Progenitor cell of endocrine pancreas (in vitro differentiated cells): ENCODE measurements at regions not wholly inside any gene's neighbourhood (a gene's known extent, or its start where the extent isn't known, plus 50 kb on each side); places are given as distances from the start of the nearest gene placed in this dataset.

Experiments
- DNase-seq: peaks from one replicate; pipeline ENCODE4 v3.0.0; 2021; ENCODE audit warnings: low spot score; ENCODE audit not compliant: unreplicated experiment
- H3K27ac Mint-ChIP-seq: 2 replicates; pipeline ENCODE4 v1.8.0; 2021; ENCODE audit warnings: mild to moderate bottlenecking, moderate library complexity, mixed read lengths
- H3K27me3 Mint-ChIP-seq: 2 replicates; pipeline ENCODE4 v1.8.0; 2021; ENCODE audit warnings: mixed read lengths
- H3K36me3 Mint-ChIP-seq: 2 replicates; pipeline ENCODE4 v1.8.0; 2022; ENCODE audit warnings: mixed read lengths; ENCODE audit not compliant: insufficient read depth
- H3K4me1 Mint-ChIP-seq: 2 replicates; pipeline ENCODE4 v1.8.0; 2021; ENCODE audit warnings: low read depth, mixed read lengths
- H3K4me3 Mint-ChIP-seq: 2 replicates; pipeline ENCODE4 v1.8.0; 2021; ENCODE audit warnings: low read depth, mild to moderate bottlenecking, moderate library complexity, mixed read lengths
- H3K9me3 Mint-ChIP-seq: 2 replicates; pipeline ENCODE4 v1.8.0; 2021; ENCODE audit warnings: low read depth, mixed read lengths
- CTCF ChIP-seq: fragments of 200-600 bp; sonication (generic); IDR thresholded peaks from one replicate; pipeline ENCODE4 v1.5.0; 2021; ENCODE audit warnings: antibody characterized with exemption, mild to moderate bottlenecking; ENCODE audit not compliant: unreplicated experiment

- Mint-ChIP-seq H3K4me1 (no peaks in the 10 kb centered on the region), H3K9me3 (peaks cover 12% of the 10 kb centered on the region), H3K36me3 (no peaks in the 10 kb centered on the region), H3K27ac (no peak overlapping the region), H3K4me3 (no peak overlapping the region), H3K27me3 (peaks cover 2% of the 10 kb centered on the region)
- no peak for TF ChIP-seq CTCF
- DNase-seq: no peak
These were observed 67.6 kb upstream of the GADL1 start for GRCh38 chr3:30962084-30962483.

DNA sequence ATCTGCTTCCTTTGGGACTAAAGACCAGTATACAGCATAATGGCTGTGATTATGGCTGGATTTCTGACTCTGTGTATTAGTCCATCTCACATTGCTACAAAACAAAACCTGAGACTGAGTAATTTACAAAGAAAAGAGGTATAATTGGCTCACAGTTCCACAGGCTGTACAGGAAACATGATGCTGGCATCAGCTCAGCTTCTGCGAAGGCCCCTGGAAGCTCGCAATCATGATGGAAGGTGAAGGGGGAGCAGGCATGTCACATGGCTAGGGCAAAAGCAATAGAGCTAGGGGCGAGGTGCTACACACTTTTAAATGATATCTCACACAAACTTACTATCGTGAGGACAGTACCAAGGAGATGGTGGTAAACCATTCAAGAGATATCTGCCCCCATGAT is 68.0 kb upstream of the GADL1 start:
- TF ChIP-seq CTCF: no peak
- H3K27me3 Mint-ChIP-seq: peaks cover 2% of the 10 kb centered on the region
- H3K27ac Mint-ChIP-seq: no peak overlapping the region
- no peaks in the 10 kb centered on the region for H3K36me3 Mint-ChIP-seq
- H3K4me1 Mint-ChIP-seq: no peaks in the 10 kb centered on the region
- H3K9me3 Mint-ChIP-seq: peaks cover 12% of the 10 kb centered on the region
- DNase-seq: no peak
- H3K4me3 Mint-ChIP-seq: no peak overlapping the region

GRCh38 chr3:30963223-30963722 is 68.8 kb upstream of the GADL1 start:
- no peak overlapping the region for H3K27ac Mint-ChIP-seq
- peaks cover 11% of the 10 kb centered on the region for H3K9me3 Mint-ChIP-seq
- DNase-seq: no peak
- TF ChIP-seq CTCF: no peak
- H3K36me3 Mint-ChIP-seq: no peaks in the 10 kb centered on the region
- H3K4me1 Mint-ChIP-seq: no peaks in the 10 kb centered on the region
- H3K27me3 Mint-ChIP-seq: peaks cover 2% of the 10 kb centered on the region
- no peak overlapping the region for H3K4me3 Mint-ChIP-seq

GRCh38 chr3:30964612-30965011 is 70.2 kb upstream of the GADL1 start:
- TF ChIP-seq CTCF: no peak
- Mint-ChIP-seq H3K4me1 (no peaks in the 10 kb centered on the region), H3K36me3 (no peaks in the 10 kb centered on the region), H3K9me3 (peaks cover under 1% of the 10 kb centered on the region), H3K27me3 (peaks cover 2% of the 10 kb centered on the region), H3K27ac (no peak overlapping the region), H3K4me3 (no peak overlapping the region)
- no peak for DNase-seq

DNA sequence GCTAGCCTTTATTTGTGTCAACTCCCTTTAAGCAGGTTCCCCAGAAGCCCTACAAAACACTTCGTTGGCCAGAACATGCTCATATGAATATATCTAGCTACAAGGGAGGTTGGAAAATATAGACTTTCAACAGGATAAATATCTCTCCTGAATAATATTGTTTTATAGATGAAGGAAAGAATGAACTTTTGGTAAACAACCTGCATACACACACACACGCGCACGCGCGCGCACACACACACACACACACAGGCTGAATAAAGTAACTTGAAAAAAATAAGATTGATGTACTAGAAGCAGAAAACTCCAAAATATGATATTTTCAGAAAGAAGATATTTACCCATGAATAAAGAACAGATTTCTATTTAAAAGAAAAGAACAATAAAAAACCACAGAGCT is 72.4 kb upstream of the GADL1 start:
- no peak for DNase-seq
- Mint-ChIP-seq H3K4me1 (no peaks in the 10 kb centered on the region), H3K9me3 (no peaks in the 10 kb centered on the region), H3K27ac (no peak overlapping the region), H3K36me3 (no peaks in the 10 kb centered on the region), H3K27me3 (peaks cover 2% of the 10 kb centered on the region), H3K4me3 (no peak overlapping the region)
- TF ChIP-seq CTCF: no peak
